Activated CD4-positive, alpha-beta T cell treated with anti-CD3 and anti-CD28 coated beads, Interleukin-2, amount 50 U/mL, for 4 hours (primary cell): ENCODE measurements at regions not wholly inside any gene's neighbourhood (a gene's known extent, or its start where the extent isn't known, plus 50 kb on each side); places are given as distances from the start of the nearest gene placed in this dataset.
"Not testable (repeated sequence)": the region's sequence is repeated elsewhere in the genome, so short reads cannot be mapped to it uniquely, and the experiment has no call there.

Experiments
- DNase-seq, 2 experiments: peaks; one replicate each; pipeline ENCODE4 v3.0.0-alpha.2; 2020

DNA sequence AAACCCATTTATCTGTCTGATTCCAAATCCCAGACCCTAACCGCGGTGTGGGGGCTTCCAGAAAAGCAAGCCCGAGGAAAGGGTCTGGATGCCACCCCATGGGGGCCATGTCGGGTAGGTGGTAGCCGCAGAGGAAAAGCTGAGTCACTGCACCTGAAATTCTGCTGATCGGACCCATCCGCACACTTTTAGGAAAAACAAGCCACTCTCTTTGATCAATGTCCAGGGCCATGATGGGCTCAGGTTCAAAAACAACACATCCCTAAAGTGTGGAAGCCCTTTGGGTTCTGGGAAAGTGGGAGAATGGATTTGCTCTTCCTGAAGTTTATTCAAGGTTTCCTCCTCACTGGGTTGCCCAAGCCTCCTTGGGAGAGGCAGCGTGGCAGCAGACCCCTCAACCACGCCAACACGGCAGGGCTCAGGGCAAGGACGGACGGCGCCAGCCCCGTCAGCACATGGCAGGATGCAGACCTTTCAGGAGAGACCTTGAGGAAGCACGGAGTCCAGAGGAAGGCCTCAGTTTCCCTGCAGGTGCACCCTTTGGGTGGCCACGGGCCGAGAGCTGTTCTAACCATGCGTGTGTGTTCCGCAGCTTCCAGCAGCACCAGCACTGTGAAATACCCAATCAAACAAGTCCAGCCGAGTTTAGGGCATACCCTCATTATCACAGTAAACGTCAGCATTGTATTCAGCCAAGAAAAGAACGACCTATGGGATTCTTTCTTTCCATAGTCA lies 367.0 kb downstream of the FOXL1 start:
- no peak for DNase-seq

DNA sequence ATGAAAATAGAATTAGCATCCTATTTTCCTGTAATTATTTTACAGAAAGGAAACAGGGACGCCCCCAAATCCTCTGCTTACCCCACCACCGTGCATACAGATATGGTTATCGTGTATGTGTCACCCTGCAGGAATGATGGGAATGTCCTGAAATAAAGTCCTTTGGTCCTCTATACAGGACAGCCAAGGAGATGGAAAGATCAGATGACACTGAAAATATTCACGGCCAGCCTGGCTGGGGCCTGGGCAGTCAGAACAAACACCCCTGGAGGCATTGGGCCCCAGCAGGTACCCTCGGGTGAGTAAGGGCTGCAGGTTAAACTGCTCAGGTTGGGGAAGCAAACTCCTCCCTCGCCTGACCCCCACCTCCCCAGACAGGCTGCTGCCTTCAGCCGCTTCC lies 368.0 kb downstream of the FOXL1 start:
- no peak for DNase-seq

- no peak for DNase-seq
Measured at GRCh38 chr16:86946981-86947380, 368.6 kb downstream of the FOXL1 start.

GRCh38 chr16:86948046-86948445 lies 369.1 kb downstream of the C16orf95 start:
- DNase-seq, result no peak

DNA sequence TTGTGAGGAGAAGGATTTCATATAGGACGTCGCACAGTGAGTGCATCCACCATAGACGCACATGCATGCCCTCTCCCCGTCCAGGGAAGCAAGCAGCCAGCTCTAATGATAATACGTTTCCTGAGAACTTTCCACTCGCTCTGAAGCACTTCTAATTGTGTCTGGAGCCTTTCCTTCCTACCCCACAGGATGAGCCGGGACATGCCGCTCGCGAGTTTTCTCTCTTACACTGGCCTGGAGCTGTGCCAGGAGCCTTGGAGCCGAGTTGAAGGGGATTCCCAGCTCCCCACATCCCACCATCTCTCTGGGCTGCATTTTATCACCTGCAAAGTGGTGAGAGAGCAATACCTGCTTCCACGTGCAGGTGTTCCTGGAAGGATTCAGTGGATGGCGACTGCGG lies 368.1 kb downstream of the C16orf95 start:
- DNase-seq, result no peak

- no peak for DNase-seq
Measured at GRCh38 chr16:86949630-86950029, 367.6 kb downstream of the C16orf95 start.

DNA sequence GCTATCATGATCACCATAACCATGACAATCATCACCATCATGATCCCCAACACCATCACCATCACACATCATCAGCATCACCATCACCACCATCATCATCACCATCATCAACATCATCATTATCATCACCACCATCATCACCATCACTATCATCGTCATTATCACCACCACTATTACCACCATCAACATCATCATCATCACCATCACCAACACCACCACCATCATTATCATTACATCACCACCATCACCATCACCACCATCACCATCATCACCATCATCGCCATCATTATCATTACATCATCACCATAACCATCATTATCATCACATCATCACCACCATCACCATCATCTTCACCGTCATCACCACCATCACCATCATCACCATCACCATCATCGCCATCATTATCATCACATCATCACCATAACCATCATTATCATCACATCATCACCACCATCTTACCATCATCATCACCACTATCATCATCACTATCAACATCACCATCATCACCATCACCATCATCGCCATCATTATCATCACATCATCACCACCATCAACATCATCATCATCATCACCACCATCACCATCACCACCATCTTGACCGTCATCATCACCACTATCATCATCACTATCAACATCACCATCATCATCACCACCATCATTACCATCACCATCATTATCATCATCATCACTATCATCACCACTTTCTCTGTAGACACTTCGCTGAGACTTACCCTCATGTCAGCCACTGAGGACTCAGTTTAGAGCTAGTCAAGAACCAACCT lies 366.0 kb downstream of the C16orf95 start:
- DNase-seq, result no peak

- no peak for DNase-seq
Measured at GRCh38 chr16:86951831-86952598, 365.2 kb downstream of the C16orf95 start.

DNA sequence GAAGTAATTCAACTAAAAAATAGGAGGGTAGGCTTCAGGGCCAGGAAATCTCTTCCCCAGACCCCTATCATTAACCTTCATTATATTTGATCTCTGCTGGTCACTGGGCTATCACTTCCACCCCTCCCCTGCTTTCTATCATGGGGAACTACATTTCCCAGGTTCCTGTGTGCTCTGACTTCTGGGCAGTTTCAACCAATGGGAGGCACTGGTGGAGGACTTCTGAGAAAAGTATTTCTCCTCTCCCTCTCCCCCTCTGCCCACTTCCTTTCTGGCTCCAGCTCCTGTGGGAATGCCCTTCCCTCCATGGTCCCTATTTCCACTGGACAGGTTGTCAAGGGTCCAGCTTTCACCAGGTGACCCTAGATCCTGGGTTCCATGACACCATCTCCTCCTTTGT lies 364.4 kb downstream of the C16orf95 start:
- no peak for DNase-seq

DNA sequence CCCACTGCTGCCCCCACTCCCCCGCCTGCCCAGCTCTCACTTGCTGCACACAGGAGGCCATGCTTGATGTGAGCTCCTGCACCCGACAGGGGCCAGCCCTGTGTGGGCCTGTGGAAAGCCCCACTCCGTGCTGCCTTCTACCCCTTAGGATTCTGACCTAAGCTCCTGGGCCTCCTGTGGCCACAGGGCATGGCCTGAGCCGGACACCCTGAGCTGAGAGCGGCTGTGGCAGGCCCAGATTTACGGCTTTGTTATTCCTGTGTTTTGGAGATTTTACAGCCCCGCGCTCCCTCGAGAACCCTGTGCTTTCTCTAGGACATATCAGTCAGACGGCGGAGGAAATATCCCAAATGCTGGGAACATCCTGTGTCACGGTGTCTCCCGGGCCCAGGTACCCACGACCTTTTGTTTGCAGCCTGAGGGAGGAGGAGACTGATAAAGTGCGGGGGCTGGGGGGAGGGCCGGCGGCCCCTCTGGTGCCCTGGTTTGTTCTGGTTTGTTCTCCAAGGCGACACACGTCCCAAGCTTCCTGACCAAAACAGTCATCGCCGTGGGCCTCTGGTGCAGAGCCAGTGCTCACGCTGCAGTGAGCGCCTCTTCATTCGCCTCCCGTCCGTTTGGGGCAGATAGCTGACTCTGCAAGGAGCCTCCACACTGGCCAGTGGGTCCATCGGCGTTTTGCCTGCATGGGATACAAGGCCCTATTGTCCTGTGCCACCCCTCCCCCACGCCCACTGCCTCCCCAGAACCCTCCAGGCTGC lies 363.4 kb downstream of the C16orf95 start:
- no peak for DNase-seq

DNA sequence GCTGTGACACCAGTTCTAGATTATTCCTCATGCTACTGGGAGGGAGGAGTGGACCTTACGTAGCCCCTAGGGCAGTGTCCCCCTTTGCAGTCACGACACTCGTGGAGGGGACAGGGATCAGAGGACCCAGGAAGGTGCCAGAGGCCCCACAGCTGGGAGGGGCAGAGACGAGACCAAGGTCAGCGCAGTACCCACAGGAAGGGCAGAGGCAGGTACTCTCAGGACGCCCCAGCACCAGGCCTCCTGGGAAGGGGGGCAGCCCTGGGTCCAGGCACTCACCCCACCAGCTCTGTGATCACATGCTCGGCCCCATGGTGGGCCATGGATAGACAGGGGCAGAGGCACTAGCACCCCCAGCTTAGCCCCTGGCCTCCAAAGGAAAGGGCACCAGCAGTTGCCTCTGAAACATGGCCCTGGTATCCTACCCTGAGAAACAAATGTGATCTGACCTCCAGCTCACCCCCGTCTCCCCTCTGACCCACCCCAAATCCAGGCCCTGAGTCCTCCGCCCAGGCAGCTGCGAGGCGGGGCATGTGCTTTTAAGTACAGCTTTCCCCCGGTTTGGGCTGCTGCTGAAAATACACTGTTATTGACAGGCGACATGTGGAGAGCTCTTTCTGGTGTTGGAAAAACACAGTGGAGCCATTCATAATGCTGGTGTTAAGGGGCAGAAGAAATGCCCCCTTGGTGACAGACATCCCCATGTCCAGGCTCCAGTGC lies 361.9 kb downstream of the C16orf95 start:
- no peak for DNase-seq

GRCh38 chr16:86956437-86956836 lies 360.8 kb downstream of the C16orf95 start:
- DNase-seq, result no peak

- DNase-seq, result not testable (repeated sequence)
Measured at GRCh38 chr16:86957662-86958198, 359.5 kb downstream of the C16orf95 start.

GRCh38 chr16:86958423-86958822 lies 358.8 kb downstream of the C16orf95 start:
- no peak for DNase-seq

GRCh38 chr16:86959091-86959651 lies 358.0 kb downstream of the C16orf95 start:
- DNase-seq, result no peak

DNA sequence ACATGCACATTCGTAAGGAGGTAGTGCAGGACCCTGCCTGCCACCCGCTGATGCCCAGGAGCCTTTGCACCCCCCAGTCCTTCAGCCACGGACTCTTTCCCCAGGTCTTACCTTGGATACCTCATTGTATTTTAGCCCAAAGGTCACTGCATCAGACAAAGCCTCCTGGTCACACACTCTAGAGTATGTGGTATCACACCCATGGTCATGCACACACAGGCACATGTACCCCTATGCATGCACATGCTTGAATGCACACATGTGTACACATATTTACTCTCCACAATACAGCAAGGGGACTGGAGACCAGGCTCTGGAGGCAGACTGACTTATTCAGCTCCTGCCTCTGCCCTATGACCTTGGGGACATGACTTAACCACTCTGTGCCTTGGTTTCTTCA lies 357.5 kb downstream of the C16orf95 start:
- no peak for DNase-seq

DNA sequence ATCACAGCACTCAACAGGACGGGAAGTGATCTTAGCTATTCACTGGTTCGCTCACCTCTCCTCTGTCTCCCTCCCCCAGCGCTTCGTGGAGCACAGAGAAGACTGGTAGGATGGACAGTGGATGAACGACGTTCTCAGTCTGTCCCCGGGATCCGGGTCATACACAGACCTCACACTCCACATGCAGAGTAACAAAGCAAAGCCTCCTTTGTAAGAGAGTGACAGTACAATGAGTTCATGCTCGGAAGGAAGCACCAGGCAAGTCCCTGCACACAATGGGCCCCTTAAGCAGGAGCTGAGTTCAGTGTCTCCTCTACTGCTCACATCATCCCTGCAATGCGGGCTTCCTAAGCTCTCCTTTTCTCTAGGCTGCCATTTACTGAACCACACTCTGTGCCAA lies 356.9 kb downstream of the C16orf95 start:
- no peak for DNase-seq

GRCh38 chr16:86961171-86961601 lies 356.0 kb downstream of the C16orf95 start:
- no peak for DNase-seq

DNA sequence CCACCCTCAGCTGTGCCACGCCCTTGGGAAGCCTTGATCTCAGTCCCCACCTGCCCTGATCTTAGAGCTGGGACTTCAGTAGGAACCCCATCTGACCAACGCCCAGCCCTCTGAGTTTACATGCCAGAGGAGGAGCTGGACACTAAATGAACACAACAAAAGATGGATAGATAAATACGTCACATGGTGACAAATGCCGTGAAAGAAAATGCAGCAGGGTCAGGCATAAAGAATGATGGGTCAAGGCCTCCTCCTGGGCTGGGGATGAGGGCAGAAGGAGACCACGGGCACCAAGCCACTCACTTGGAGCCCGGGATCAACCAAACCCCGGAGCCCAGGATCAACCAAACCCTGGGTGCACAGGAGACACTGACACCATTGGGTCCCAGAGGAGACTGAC lies 354.9 kb downstream of the C16orf95 start:
- DNase-seq, result no peak

- DNase-seq, result no peak
Measured at GRCh38 chr16:86962913-86963312, 354.3 kb downstream of the C16orf95 start.
